Heart left ventricle (tissue), 13 donors: ENCODE measurements at regions not wholly inside any gene's neighbourhood (a gene's known extent, or its start where the extent isn't known, plus 50 kb on each side); places are given as distances from the start of the nearest gene placed in this dataset.

Experiments
- CTCF ChIP-seq, 12 donors: fragments of 200-600 bp; sonication (generic) in 4 of 12; IDR thresholded peaks; one replicate each; pipeline versions ENCODE4 v1.5.0 to v1.8.0; 2018 to 2022; ENCODE audit warnings: antibody characterized with exemption in 12 of 12, mild to moderate bottlenecking in 5 of 12
- POLR2A ChIP-seq, 2 donors: fragments of 450-650 bp; IDR thresholded peaks; one replicate each; pipeline ENCODE4 v1.6.1; 2017; ENCODE audit warnings: antibody characterized with exemption in 2 of 2, mild to moderate bottlenecking in 2 of 2, moderate library complexity in 2 of 2
- donor health status: ischemic (EF 13 %, LVEDD 7.1; RV severe dilation, severe dysfunction).
- donor health status: DM: no; HTN: yes; CAD: no.
- donor health status: DM: no; HTN: no; CAD: no.
- donor health status: ischemic (EF 25% LVEDD 6.9; RV normal size, moderate dysfunction).
- donor health status: ischemic (EF 25% LVEDD 5.7; RV mildly dilated, moderate dysfunction).
- donor health status: ischemic (EF 35%, LVEDD 5.7; RV mildly dilated, moderate dysfunction).
- donor health status: nonischemic (EF 11% LVEDD 7.7; RV severe dilation, severe dysfunction).
- donor health status: DM: yes; HTN: yes; CAD: no.
- donor health status: PGD.
- donor health status: ischemic (EF 29% LVEDD 5.4; RV normal size, mild dysfunction).
- donor health status: nonischemic (EF 23%, LVEDD 6.1; RV moderate dilation, normal function).

- TF ChIP-seq CTCF (IDR thresholded peaks at IDR 0.05), result no peak
- no peak for TF ChIP-seq POLR2A (IDR thresholded peaks at IDR 0.05)
Measured at GRCh38 chr2:102888514-102888913, 126.7 kb downstream of the TMEM182 start.
